ENCODE measurements at regions not wholly inside any gene's neighbourhood (a gene's known extent, or its start where the extent isn't known, plus 50 kb on each side); places are given as distances from the start of the nearest gene placed in this dataset.

DNA sequence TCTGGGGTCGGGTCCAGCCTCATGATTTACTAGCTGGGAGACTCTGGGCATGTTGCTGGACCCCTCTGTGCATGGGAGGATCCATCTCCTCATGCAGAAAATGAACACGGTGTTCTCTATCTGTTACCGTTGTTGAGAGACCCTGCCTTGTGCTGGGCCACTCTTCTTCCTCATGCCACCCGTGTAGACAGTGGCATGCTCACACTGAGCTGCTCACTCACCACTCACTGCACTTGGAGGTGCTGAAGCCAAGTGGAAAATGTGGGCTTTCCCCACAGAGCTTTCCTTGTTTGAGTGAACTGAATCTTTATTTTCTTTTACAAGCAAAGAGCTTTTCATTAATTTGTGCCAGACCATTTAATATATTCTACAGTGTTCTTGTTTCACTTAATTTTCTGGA, 77.5 kb upstream of the GDF10 start:
- Histone ChIP-seq H3K36me3 (no peaks in the 10 kb centered on the region), H3K27ac (no peak overlapping the region), H3K4me3 (no peak overlapping the region), H3K9me3 (no peaks in the 10 kb centered on the region), H3K27me3 (peaks cover 0 to 7% (median 0%) of the 10 kb centered on the region in 3 donors), H3K4me1 (no peaks in the 10 kb centered on the region)
- no peak for TF ChIP-seq POLR2A (IDR thresholded peaks at IDR 0.05)
- TF ChIP-seq POLR2AphosphoS5 (IDR thresholded peaks at IDR 0.05), result no peak
- TF ChIP-seq EP300 (IDR thresholded peaks at IDR 0.05), result no peak
- TF ChIP-seq, protein P1, sequence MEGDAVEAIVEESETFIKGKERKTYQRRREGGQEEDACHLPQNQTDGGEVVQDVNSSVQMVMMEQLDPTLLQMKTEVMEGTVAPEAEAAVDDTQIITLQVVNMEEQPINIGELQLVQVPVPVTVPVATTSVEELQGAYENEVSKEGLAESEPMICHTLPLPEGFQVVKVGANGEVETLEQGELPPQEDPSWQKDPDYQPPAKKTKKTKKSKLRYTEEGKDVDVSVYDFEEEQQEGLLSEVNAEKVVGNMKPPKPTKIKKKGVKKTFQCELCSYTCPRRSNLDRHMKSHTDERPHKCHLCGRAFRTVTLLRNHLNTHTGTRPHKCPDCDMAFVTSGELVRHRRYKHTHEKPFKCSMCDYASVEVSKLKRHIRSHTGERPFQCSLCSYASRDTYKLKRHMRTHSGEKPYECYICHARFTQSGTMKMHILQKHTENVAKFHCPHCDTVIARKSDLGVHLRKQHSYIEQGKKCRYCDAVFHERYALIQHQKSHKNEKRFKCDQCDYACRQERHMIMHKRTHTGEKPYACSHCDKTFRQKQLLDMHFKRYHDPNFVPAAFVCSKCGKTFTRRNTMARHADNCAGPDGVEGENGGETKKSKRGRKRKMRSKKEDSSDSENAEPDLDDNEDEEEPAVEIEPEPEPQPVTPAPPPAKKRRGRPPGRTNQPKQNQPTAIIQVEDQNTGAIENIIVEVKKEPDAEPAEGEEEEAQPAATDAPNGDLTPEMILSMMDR (IDR thresholded peaks at IDR 0.05), result no peak
- DNase-seq, result no peak
- intact Hi-C loops (cut with DNase I; ENCODE audit: low total_unique reads), result no loop called here
- 51 to 75% (median 71%) methylated on average over 4 of the region's 4 CpGs for WGBS, 5 donors

DNA sequence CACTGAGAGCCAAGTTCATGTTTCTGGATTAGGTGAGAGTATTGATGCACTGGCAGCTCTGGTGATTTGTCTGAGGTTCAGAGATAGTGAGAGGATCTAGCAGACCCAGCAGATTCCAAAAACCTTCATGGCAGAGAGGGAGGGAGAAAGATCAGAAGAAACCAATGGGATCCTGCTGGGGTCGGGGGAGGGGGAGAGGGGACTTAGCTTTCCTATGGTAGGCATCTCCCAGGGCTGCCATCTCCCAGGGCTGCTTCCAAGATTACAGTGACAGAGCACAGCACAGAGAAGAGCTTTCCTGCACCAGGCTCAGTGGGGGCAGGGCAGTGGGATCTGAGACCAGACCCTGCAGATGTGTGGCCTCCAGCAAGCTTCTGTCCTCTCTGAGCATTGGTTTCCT, 76.8 kb upstream of the GDF10 start:
- TF ChIP-seq EP300 (IDR thresholded peaks at IDR 0.05) (no peak), POLR2A (IDR thresholded peaks at IDR 0.05) (no peak), POLR2AphosphoS5 (IDR thresholded peaks at IDR 0.05) (no peak)
- TF ChIP-seq, protein P1 (IDR thresholded peaks at IDR 0.05), result no peak
- DNase-seq, result no peak
- intact Hi-C loops (cut with DNase I; ENCODE audit: low total_unique reads), result no loop called here
- Histone ChIP-seq H3K4me1 (no peaks in the 10 kb centered on the region), H3K27ac (no peak overlapping the region), H3K4me3 (no peak overlapping the region), H3K36me3 (no peaks in the 10 kb centered on the region), H3K9me3 (no peaks in the 10 kb centered on the region), H3K27me3 (peaks cover 0 to 7% (median 0%) of the 10 kb centered on the region in 3 donors)
- 55 to 92% (median 63%) methylated on average over 1 of the region's 1 CpG for WGBS, 5 donors

DNA sequence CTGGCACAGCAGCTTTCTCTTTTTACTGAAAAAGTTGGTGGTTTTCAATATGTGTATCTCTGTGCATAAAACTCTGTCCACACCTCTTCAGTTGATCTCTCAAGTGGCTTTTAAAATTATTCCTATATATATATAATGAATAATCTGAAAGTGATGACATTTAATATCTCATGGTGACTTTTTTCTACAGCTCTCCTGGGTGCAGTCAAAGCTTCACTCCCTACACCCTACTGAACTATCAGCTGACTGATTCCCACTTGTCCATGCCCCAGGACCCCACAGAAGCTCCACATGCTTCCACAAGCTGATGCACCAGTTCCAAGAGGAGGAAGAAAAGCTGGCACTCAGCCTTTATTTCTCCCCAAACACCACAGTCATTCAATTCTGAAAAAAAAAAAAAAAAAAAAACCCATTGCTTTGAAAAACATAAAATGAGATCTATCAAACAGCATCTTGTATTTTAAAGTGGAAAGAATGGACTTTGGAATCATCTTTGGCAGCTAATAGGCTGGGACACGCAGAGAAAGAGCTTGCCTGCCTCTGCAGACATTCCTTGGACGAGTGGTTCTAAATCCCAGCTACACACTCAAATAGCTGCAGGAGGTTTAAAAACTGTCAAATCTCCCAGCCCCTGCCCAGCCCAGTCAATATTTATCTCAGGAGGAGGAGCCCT, 75.3 kb upstream of the GDF10 start:
- TF ChIP-seq POLR2A (IDR thresholded peaks at IDR 0.05), result no peak
- Histone ChIP-seq H3K4me3 (no peak overlapping the region), H3K27me3 (peaks cover 0 to 7% (median 0%) of the 10 kb centered on the region in 3 donors), H3K4me1 (no peaks in the 10 kb centered on the region), H3K36me3 (no peaks in the 10 kb centered on the region), H3K9me3 (peaks cover 0 to 7% (median 0%) of the 10 kb centered on the region in 4 donors), H3K27ac (no peak overlapping the region)
- no peak for DNase-seq
- intact Hi-C loops (cut with DNase I; ENCODE audit: low total_unique reads), result no loop called here
- 28 to 59% (median 35%) methylated on average over 2 of the region's 2 CpGs for WGBS, 5 donors

DNA sequence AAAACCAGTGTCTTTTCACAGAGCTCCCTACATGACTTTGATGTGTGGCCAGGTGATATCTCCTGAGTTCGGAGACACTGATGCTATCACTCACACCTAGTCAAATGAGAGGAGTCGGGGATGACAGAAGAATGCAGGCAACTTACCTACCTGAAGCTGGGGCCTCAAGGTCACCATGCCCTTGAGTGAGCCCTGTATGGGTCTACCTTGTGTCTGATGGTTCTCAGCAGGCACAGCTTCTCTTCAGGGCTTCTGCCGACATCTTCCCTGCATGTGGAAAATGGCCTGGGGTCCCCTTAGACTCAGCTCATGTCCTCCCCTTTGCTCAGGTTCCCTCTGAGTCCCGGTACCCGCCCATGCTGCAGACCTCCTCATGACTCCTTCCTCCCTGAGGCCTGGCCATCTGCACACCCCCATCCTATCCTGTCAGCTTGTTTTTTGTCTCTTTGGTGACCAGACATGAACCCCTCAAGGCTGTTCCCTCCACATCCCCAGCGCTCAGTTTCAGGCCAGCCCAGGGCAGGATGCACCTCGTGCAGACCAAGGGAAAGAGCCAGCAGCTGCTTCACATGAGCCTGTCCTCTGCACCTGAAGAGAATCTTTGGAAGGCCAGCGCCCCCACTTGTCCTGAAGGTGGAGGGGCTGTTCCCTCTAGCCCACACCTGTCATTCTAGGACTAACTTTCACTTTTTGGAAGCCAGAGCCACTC, 74.6 kb upstream of the GDF10 start:
- no peak overlapping the region for H3K27ac ChIP-seq
- intact Hi-C loops (cut with DNase I; ENCODE audit: low total_unique reads), result no loop called here
- H3K27me3 ChIP-seq, result peaks cover 0 to 7% (median 0%) of the 10 kb centered on the region in 3 donors
- H3K36me3 ChIP-seq, result no peaks in the 10 kb centered on the region
- DNase-seq, result no peak
- TF ChIP-seq EP300 (IDR thresholded peaks at IDR 0.05) (no peak), POLR2AphosphoS5 (IDR thresholded peaks at IDR 0.05) (no peak)
- TF ChIP-seq, protein P1 (IDR thresholded peaks at IDR 0.05), result no peak
- H3K9me3 ChIP-seq, result peaks cover 0 to 7% (median 0%) of the 10 kb centered on the region in 4 donors
- no peaks in the 10 kb centered on the region for H3K4me1 ChIP-seq
- no peak overlapping the region for H3K4me3 ChIP-seq
- 69 to 82% (median 75%) methylated on average over 8 of the region's 8 CpGs for WGBS, 5 donors
